ENCODE measurements at regions not wholly inside any gene's neighbourhood (a gene's known extent, or its start where the extent isn't known, plus 50 kb on each side); places are given as distances from the start of the nearest gene placed in this dataset.

GRCh38 chr2:122034344-122034743 lies 278.9 kb downstream of the TSN start:
- TF ChIP-seq CTCF (IDR thresholded peaks at IDR 0.05; ENCODE audit: low read depth, low read length), result no peak
- TF ChIP-seq EZH2phosphoT487 (IDR thresholded peaks at IDR 0.05; ENCODE audit: low read depth), result no peak

Measured in OCI-LY3 (cell line).